ENCODE measurements at regions not wholly inside any gene's neighbourhood (a gene's known extent, or its start where the extent isn't known, plus 50 kb on each side); places are given as distances from the start of the nearest gene placed in this dataset.

GRCh38 chr2:221064880-221065279 lies 507.2 kb downstream of the EPHA4 start:
- TF ChIP-seq POLR2A (IDR thresholded peaks at IDR 0.05): no peak
- TF ChIP-seq, protein P1, sequence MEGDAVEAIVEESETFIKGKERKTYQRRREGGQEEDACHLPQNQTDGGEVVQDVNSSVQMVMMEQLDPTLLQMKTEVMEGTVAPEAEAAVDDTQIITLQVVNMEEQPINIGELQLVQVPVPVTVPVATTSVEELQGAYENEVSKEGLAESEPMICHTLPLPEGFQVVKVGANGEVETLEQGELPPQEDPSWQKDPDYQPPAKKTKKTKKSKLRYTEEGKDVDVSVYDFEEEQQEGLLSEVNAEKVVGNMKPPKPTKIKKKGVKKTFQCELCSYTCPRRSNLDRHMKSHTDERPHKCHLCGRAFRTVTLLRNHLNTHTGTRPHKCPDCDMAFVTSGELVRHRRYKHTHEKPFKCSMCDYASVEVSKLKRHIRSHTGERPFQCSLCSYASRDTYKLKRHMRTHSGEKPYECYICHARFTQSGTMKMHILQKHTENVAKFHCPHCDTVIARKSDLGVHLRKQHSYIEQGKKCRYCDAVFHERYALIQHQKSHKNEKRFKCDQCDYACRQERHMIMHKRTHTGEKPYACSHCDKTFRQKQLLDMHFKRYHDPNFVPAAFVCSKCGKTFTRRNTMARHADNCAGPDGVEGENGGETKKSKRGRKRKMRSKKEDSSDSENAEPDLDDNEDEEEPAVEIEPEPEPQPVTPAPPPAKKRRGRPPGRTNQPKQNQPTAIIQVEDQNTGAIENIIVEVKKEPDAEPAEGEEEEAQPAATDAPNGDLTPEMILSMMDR (IDR thresholded peaks at IDR 0.05): no peak
